Testis (tissue), 2 donors: ENCODE measurements at regions not wholly inside any gene's neighbourhood (a gene's known extent, or its start where the extent isn't known, plus 50 kb on each side); places are given as distances from the start of the nearest gene placed in this dataset.
A peak's percentile ranks its signal among the peaks of the same experiment; 100 is the strongest.

Experiments used
- DNase-seq: peaks from one replicate; pipeline ENCODE4 v3.0.0-alpha.2; 2019
- H3K27ac ChIP-seq, 2 donors: fragments of 200-600 bp; sonication (generic); one replicate each; pipeline ENCODE4 v1.5.1; 2019
- H3K27me3 ChIP-seq: fragments of 200-600 bp; sonication (generic); one replicate; pipeline ENCODE4 v1.5.1; 2019
- H3K36me3 ChIP-seq: fragments of 200-600 bp; sonication (generic); one replicate; pipeline ENCODE4 v1.5.1; 2017; ENCODE audit warnings: low read depth; ENCODE audit errors: missing control alignments
- H3K4me1 ChIP-seq: fragments of 200-600 bp; sonication (generic); one replicate; pipeline ENCODE4 v1.5.1; 2019
- H3K4me3 ChIP-seq, 2 donors: fragments of 200-600 bp; sonication (generic); one replicate each; pipeline ENCODE4 v1.5.1; 2017 to 2019
- H3K9me3 ChIP-seq: fragments of 200-600 bp; sonication (generic); one replicate; pipeline ENCODE4 v1.5.1; 2017
- POLR2A ChIP-seq: fragments of 450-650 bp; IDR thresholded peaks from one replicate; pipeline ENCODE4 v1.6.1; 2017; ENCODE audit warnings: antibody characterized with exemption, mild to moderate bottlenecking, moderate library complexity
- WGBS, 2 donors: methylation state at CpG; one replicate each; pipeline ENCODE4 v1.1.5; 2018; 5-methylcytosine and 5-hydroxymethylcytosine counted together
- intact Hi-C: fragments of 100-400 bp; cut with DNase I; formaldehyde crosslinking; loops from one replicate; pipeline ENCODE4 v1.15.1; 2023; ENCODE audit warnings: low total_unique reads
- TF ChIP-seq, protein P1 (sequence below), 3 experiments: fragments of 450-650 bp in 2 of 3; fragments of 200-600 bp in 1 of 3; sonication (generic) in 1 of 3; IDR thresholded peaks; one replicate each; pipeline ENCODE4 v1.5.1; 2016 to 2019; ENCODE audit warnings: antibody characterized with exemption in 3 of 3, mild to moderate bottlenecking in 2 of 3, moderate library complexity in 1 of 3

DNA sequence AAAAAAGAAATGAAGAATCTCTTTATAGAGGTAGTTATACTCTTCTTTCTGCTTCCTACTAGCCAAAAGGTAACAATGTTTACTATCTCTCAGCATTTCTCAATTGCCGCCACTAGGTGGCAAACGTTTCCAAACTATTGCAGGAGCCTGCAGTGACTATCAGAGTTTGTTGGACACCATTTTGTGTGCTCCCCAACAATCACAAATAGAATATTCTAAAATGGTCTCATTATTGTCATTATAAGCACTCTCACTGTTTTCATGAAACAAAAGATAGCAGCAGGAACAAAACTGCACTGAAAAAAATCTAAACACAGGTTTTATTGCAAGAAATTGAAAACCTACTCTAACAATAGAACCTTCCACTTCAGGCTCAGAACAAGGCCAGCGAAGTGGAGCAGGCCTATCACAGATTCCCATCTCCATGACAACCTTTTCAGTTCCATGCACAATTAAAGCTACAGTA lies 83.9 kb upstream of the PLPPR4 start:
- peak overlapping the region in 1 of 2 donors; percentile 25 for H3K27ac ChIP-seq
- peak; percentile 94 for DNase-seq
- no peaks in the 10 kb centered on the region for H3K4me1 ChIP-seq
- intact Hi-C loops: no loop called here
- no peaks in the 10 kb centered on the region for H3K27me3 ChIP-seq
- no peak for TF ChIP-seq POLR2A
- TF ChIP-seq, protein P1, sequence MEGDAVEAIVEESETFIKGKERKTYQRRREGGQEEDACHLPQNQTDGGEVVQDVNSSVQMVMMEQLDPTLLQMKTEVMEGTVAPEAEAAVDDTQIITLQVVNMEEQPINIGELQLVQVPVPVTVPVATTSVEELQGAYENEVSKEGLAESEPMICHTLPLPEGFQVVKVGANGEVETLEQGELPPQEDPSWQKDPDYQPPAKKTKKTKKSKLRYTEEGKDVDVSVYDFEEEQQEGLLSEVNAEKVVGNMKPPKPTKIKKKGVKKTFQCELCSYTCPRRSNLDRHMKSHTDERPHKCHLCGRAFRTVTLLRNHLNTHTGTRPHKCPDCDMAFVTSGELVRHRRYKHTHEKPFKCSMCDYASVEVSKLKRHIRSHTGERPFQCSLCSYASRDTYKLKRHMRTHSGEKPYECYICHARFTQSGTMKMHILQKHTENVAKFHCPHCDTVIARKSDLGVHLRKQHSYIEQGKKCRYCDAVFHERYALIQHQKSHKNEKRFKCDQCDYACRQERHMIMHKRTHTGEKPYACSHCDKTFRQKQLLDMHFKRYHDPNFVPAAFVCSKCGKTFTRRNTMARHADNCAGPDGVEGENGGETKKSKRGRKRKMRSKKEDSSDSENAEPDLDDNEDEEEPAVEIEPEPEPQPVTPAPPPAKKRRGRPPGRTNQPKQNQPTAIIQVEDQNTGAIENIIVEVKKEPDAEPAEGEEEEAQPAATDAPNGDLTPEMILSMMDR (IDR thresholded peaks at IDR 0.05): peak; percentile 85 to 93 (median 90)
- no peak overlapping the region for H3K4me3 ChIP-seq
- 4 to 11% methylated on average over 3 of the region's 3 CpGs for WGBS, 2 donors
- no peaks in the 10 kb centered on the region for H3K9me3 ChIP-seq
- no peaks in the 10 kb centered on the region for H3K36me3 ChIP-seq

DNA sequence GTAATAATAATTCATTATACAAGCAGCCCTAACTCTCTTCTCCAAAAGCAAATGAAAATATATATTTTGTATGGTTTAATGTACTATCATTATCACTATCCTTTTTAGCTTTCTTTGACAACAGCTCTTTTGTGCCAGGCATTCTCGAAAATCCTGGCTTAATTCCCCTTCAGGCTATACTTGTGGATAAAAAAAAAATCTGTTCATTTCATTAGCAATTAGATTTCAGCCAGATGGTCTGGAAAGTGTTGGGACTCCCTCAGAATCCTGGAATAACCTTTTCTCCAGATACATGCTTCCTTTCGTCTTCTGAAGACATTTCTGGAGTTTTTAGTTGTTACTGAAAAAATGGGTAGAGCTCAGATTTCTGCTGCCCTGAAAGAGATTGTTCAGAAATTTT lies 83.4 kb upstream of the PLPPR4 start:
- H3K27ac ChIP-seq: peak overlapping the region in 1 of 2 donors; percentile 25
- no peaks in the 10 kb centered on the region for H3K9me3 ChIP-seq
- H3K27me3 ChIP-seq: no peaks in the 10 kb centered on the region
- intact Hi-C loops: no loop called here
- TF ChIP-seq, protein P1 (IDR thresholded peaks at IDR 0.05): no peak
- TF ChIP-seq POLR2A: no peak
- DNase-seq: no peak
- H3K36me3 ChIP-seq: no peaks in the 10 kb centered on the region
- 48 to 63% methylated on average over 2 of the region's 2 CpGs for WGBS, 2 donors
- no peaks in the 10 kb centered on the region for H3K4me1 ChIP-seq
- no peak overlapping the region for H3K4me3 ChIP-seq

DNA sequence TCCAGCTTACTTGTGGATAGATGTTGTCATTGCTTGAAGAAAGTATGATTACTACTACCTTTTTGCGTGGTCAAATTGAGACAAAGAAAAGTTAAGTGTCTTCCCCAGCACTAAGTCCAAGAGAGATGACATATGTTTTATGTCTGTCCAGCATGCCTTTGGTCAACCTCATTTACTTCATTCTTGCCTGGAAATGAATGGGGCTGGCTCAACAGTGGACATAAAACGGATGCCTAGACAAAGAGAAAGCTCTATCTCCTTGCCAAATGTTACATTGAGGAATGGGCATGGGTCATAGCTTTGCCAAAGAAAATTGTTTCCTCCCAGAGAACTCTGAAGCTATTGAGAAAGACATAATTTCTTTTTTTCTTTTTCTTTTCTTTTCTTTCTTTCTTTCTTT lies 82.4 kb upstream of the PLPPR4 start:
- intact Hi-C loops: no loop called here
- Histone ChIP-seq H3K9me3 (no peaks in the 10 kb centered on the region), H3K4me3 (no peak overlapping the region), H3K27ac (no peak overlapping the region), H3K4me1 (no peaks in the 10 kb centered on the region), H3K36me3 (no peaks in the 10 kb centered on the region), H3K27me3 (no peaks in the 10 kb centered on the region)
- TF ChIP-seq, protein P1 (IDR thresholded peaks at IDR 0.05): no peak
- no peak for TF ChIP-seq POLR2A
- WGBS, 2 donors: 81 to 91% methylated on average over 2 of the region's 2 CpGs
- no peak for DNase-seq

DNA sequence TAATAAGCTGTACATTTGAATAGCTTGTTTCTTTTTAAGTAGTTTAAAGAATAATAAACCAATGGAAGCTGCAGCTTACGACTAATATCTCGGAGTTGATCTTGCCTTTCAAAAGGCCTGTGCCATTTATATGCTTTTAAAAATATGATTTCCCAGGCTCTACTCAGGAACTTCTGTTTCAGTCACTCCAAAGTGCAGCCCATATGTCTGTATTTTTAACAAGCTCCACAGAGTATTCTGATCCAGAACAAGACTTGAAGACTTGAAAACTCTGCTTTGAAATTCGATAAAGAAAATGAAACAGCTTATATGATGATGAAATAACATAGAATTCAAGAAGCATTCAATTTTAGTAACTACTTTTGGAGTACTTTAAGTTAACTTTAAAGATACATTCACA lies 79.1 kb upstream of the PLPPR4 start:
- TF ChIP-seq, protein P1 (IDR thresholded peaks at IDR 0.05): no peak
- no peak for TF ChIP-seq POLR2A
- H3K36me3 ChIP-seq: no peaks in the 10 kb centered on the region
- H3K4me1 ChIP-seq: no peaks in the 10 kb centered on the region
- DNase-seq: no peak
- WGBS, 2 donors: 87 to 91% methylated on average over 3 of the region's 3 CpGs
- no peak overlapping the region for H3K4me3 ChIP-seq
- H3K27me3 ChIP-seq: no peaks in the 10 kb centered on the region
- H3K9me3 ChIP-seq: no peaks in the 10 kb centered on the region
- H3K27ac ChIP-seq: no peak overlapping the region
- intact Hi-C loops: loop anchor here (5.0 kb wide), 1 partner anchor 297 kb away; no protein-coding TSS in a partner anchor

DNA sequence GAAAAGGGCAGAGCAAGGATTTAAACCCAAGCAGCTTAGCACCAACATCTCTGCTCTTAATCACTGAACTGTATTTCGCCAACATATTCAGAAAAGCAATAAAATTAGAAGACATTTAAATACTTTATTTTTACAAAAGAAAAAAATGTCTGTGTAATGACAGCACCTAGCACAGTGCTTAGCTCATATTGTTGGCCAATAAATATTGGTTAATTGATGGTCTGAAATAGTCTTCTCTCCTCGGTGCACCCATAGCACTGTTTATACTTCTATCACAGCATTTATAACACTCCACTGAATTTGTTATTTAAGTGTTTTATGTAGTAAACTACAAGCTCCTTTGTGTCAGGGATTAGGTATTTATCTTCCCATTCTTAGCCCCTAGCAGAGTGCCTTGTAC lies 70.9 kb upstream of the PLPPR4 start:
- no peak overlapping the region for H3K4me3 ChIP-seq
- no peak for DNase-seq
- no peaks in the 10 kb centered on the region for H3K9me3 ChIP-seq
- H3K36me3 ChIP-seq: no peaks in the 10 kb centered on the region
- no peak overlapping the region for H3K27ac ChIP-seq
- H3K4me1 ChIP-seq: no peaks in the 10 kb centered on the region
- WGBS, 2 donors: 87 to 90% methylated on average over 2 of the region's 2 CpGs
- no peaks in the 10 kb centered on the region for H3K27me3 ChIP-seq
- intact Hi-C loops: no loop called here
- TF ChIP-seq POLR2A: no peak
- TF ChIP-seq, protein P1 (IDR thresholded peaks at IDR 0.05): no peak
